ENCODE measurements at regions not wholly inside any gene's neighbourhood (a gene's known extent, or its start where the extent isn't known, plus 50 kb on each side); places are given as distances from the start of the nearest gene placed in this dataset.

DNA sequence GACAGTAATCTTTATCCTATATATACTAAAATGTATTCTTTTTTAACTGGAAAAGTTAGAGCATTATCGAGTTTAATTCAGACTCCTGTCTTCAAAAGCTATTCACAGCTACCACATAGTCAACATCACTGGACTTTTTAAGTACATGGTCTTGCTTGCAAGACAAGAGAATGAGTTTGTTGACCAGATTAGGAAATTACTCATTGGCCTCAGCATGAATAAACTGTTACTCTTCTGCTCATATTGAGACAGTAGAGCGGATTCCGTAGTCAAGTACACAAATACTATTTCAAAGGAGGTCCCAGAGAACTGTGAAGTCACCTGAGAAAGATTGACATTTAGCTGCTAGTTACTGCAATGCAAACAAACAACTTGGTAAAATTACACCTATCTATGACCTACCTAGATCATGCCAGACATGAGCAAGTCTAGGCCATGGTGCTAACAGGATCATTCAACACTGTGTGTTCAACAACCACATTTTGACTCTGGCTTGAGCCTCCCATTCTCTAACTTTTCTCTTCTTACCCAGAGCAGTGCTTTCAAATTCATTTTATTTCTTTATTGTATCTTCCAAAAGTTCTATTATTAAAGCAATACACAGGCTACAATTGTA, 280.9 kb downstream of the NEBL start:
- 85% methylated on average over 3 of the region's 3 CpGs for WGBS
- Histone ChIP-seq H3K27ac (ENCODE audit: low read depth in 1 of 2, low read length in 2 of 2) (no peak overlapping the region), H3K36me3 (ENCODE audit: control insufficient read depth in 4 of 4, insufficient read depth in 3 of 4, low read depth in 1 of 4, low read length in 3 of 4) (no peaks in the 10 kb centered on the region), H3K4me3 (ENCODE audit: low read depth in 1 of 3, low read length in 3 of 3) (no peak overlapping the region), H3K4me1 (ENCODE audit: control insufficient read depth in 4 of 4, insufficient read depth in 4 of 4, low read length in 3 of 4) (no peaks in the 10 kb centered on the region), H3K9ac (ENCODE audit: low read depth in 1 of 2, low read length in 2 of 2) (no peak overlapping the region), H3K9me3 (ENCODE audit: control insufficient read depth in 4 of 4, low read length in 3 of 4) (no peaks in the 10 kb centered on the region), H3K27me3 (ENCODE audit: control insufficient read depth in 4 of 4, insufficient read depth in 4 of 4, low read length in 3 of 4) (no peaks in the 10 kb centered on the region)
- no peak for TF ChIP-seq SP1 (IDR thresholded peaks at IDR 0.05)
- no peak for TF ChIP-seq YY1 (IDR thresholded peaks at IDR 0.05)
- TF ChIP-seq GABPA (IDR thresholded peaks at IDR 0.05 in 1 of 2, conservative IDR thresholded peaks at IDR 0.05 in 1 of 2) = no peak
- TF ChIP-seq, protein P1, sequence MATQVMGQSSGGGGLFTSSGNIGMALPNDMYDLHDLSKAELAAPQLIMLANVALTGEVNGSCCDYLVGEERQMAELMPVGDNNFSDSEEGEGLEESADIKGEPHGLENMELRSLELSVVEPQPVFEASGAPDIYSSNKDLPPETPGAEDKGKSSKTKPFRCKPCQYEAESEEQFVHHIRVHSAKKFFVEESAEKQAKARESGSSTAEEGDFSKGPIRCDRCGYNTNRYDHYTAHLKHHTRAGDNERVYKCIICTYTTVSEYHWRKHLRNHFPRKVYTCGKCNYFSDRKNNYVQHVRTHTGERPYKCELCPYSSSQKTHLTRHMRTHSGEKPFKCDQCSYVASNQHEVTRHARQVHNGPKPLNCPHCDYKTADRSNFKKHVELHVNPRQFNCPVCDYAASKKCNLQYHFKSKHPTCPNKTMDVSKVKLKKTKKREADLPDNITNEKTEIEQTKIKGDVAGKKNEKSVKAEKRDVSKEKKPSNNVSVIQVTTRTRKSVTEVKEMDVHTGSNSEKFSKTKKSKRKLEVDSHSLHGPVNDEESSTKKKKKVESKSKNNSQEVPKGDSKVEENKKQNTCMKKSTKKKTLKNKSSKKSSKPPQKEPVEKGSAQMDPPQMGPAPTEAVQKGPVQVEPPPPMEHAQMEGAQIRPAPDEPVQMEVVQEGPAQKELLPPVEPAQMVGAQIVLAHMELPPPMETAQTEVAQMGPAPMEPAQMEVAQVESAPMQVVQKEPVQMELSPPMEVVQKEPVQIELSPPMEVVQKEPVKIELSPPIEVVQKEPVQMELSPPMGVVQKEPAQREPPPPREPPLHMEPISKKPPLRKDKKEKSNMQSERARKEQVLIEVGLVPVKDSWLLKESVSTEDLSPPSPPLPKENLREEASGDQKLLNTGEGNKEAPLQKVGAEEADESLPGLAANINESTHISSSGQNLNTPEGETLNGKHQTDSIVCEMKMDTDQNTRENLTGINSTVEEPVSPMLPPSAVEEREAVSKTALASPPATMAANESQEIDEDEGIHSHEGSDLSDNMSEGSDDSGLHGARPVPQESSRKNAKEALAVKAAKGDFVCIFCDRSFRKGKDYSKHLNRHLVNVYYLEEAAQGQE (IDR thresholded peaks at IDR 0.05) = no peak
- TF ChIP-seq HNF4A (conservative IDR thresholded peaks at IDR 0.05) = no peak
- TF ChIP-seq JUND (IDR thresholded peaks at IDR 0.05) = no peak
- no peak for TF ChIP-seq EGR1 (IDR thresholded peaks at IDR 0.05; ENCODE audit: low read depth in 2 of 2)
- TF ChIP-seq RAD21 (IDR thresholded peaks at IDR 0.05) = no peak
- TF ChIP-seq, protein P2, sequence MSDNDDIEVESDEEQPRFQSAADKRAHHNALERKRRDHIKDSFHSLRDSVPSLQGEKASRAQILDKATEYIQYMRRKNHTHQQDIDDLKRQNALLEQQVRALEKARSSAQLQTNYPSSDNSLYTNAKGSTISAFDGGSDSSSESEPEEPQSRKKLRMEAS (IDR thresholded peaks at IDR 0.05) = no peak
- TF ChIP-seq, protein P3, sequence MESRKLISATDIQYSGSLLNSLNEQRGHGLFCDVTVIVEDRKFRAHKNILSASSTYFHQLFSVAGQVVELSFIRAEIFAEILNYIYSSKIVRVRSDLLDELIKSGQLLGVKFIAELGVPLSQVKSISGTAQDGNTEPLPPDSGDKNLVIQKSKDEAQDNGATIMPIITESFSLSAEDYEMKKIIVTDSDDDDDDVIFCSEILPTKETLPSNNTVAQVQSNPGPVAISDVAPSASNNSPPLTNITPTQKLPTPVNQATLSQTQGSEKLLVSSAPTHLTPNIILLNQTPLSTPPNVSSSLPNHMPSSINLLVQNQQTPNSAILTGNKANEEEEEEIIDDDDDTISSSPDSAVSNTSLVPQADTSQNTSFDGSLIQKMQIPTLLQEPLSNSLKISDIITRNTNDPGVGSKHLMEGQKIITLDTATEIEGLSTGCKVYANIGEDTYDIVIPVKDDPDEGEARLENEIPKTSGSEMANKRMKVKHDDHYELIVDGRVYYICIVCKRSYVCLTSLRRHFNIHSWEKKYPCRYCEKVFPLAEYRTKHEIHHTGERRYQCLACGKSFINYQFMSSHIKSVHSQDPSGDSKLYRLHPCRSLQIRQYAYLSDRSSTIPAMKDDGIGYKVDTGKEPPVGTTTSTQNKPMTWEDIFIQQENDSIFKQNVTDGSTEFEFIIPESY (IDR thresholded peaks at IDR 0.05) = no peak
- no peak for TF ChIP-seq FOXA2 (IDR thresholded peaks at IDR 0.05)
- TF ChIP-seq, protein P4, sequence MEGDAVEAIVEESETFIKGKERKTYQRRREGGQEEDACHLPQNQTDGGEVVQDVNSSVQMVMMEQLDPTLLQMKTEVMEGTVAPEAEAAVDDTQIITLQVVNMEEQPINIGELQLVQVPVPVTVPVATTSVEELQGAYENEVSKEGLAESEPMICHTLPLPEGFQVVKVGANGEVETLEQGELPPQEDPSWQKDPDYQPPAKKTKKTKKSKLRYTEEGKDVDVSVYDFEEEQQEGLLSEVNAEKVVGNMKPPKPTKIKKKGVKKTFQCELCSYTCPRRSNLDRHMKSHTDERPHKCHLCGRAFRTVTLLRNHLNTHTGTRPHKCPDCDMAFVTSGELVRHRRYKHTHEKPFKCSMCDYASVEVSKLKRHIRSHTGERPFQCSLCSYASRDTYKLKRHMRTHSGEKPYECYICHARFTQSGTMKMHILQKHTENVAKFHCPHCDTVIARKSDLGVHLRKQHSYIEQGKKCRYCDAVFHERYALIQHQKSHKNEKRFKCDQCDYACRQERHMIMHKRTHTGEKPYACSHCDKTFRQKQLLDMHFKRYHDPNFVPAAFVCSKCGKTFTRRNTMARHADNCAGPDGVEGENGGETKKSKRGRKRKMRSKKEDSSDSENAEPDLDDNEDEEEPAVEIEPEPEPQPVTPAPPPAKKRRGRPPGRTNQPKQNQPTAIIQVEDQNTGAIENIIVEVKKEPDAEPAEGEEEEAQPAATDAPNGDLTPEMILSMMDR (IDR thresholded peaks at IDR 0.05; ENCODE audit: low read depth, low read length, missing input control) = no peak
- TF ChIP-seq TAF1 (conservative IDR thresholded peaks at IDR 0.05) = no peak
- no peak for TF ChIP-seq RXRA (IDR thresholded peaks at IDR 0.05)
- no peak for TF ChIP-seq FOXA1 (IDR thresholded peaks at IDR 0.05)
- TF ChIP-seq, protein P5, sequence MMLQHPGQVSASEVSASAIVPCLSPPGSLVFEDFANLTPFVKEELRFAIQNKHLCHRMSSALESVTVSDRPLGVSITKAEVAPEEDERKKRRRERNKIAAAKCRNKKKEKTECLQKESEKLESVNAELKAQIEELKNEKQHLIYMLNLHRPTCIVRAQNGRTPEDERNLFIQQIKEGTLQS (IDR thresholded peaks at IDR 0.05) = no peak
- TF ChIP-seq NR2F2 (IDR thresholded peaks at IDR 0.05) = no peak
- no peak for TF ChIP-seq HNF4G (IDR thresholded peaks at IDR 0.05)
- no peak for DNase-seq (ENCODE audit: low spot score)

All from liver (tissue), 8 donors.